ENCODE measurements at regions not wholly inside any gene's neighbourhood (a gene's known extent, or its start where the extent isn't known, plus 50 kb on each side); places are given as distances from the start of the nearest gene placed in this dataset.

DNA sequence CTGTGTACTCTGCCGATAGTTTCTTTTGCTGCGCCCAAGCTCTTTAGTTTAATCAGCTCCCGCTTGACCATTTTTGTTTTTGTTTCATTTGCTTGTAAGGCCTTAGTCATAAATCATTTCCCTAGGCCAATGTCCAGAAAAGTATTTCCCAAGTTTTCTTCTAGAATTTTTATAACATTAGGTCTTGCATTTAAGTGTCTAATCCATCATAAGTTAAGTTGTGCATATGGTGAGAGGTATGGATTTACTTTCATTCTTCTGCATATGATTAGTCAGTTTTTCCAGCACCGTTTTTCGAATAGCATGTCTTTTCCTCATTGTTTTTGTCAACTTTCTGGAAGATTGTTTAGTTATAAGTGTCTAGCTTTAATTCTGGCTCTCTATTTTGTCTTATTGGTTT, 484.8 kb upstream of the CNTNAP5 start:
- TF ChIP-seq TAF1 (IDR thresholded peaks at IDR 0.05; ENCODE audit: borderline replicate concordance, low read depth, low read length) (no peak), EP300 (IDR thresholded peaks at IDR 0.05; ENCODE audit: borderline replicate concordance in 1 of 2, low read depth in 1 of 2, low read length in 1 of 2) (no peak), RCOR1 (IDR thresholded peaks at IDR 0.05; ENCODE audit: low read length) (no peak), MXI1 (IDR thresholded peaks at IDR 0.05; ENCODE audit: low read depth, low read length) (no peak), TEAD4 (IDR thresholded peaks at IDR 0.05; ENCODE audit: borderline replicate concordance, insufficient read depth) (no peak), POLR2AphosphoS5 (IDR thresholded peaks at IDR 0.05; ENCODE audit: low read depth, low read length) (no peak), FOXJ3 (CRISPR knock-in tag; IDR thresholded peaks at IDR 0.05) (no peak), JUND (IDR thresholded peaks at IDR 0.05) (no peak), FOXM1 (IDR thresholded peaks at IDR 0.05; ENCODE audit: low read depth) (no peak), SIN3A (IDR thresholded peaks at IDR 0.05; ENCODE audit: borderline replicate concordance, low read depth, low read length) (no peak)
- TF ChIP-seq, protein P1, sequence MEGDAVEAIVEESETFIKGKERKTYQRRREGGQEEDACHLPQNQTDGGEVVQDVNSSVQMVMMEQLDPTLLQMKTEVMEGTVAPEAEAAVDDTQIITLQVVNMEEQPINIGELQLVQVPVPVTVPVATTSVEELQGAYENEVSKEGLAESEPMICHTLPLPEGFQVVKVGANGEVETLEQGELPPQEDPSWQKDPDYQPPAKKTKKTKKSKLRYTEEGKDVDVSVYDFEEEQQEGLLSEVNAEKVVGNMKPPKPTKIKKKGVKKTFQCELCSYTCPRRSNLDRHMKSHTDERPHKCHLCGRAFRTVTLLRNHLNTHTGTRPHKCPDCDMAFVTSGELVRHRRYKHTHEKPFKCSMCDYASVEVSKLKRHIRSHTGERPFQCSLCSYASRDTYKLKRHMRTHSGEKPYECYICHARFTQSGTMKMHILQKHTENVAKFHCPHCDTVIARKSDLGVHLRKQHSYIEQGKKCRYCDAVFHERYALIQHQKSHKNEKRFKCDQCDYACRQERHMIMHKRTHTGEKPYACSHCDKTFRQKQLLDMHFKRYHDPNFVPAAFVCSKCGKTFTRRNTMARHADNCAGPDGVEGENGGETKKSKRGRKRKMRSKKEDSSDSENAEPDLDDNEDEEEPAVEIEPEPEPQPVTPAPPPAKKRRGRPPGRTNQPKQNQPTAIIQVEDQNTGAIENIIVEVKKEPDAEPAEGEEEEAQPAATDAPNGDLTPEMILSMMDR (IDR thresholded peaks at IDR 0.05) = no peak
- TF ChIP-seq, protein P2, sequence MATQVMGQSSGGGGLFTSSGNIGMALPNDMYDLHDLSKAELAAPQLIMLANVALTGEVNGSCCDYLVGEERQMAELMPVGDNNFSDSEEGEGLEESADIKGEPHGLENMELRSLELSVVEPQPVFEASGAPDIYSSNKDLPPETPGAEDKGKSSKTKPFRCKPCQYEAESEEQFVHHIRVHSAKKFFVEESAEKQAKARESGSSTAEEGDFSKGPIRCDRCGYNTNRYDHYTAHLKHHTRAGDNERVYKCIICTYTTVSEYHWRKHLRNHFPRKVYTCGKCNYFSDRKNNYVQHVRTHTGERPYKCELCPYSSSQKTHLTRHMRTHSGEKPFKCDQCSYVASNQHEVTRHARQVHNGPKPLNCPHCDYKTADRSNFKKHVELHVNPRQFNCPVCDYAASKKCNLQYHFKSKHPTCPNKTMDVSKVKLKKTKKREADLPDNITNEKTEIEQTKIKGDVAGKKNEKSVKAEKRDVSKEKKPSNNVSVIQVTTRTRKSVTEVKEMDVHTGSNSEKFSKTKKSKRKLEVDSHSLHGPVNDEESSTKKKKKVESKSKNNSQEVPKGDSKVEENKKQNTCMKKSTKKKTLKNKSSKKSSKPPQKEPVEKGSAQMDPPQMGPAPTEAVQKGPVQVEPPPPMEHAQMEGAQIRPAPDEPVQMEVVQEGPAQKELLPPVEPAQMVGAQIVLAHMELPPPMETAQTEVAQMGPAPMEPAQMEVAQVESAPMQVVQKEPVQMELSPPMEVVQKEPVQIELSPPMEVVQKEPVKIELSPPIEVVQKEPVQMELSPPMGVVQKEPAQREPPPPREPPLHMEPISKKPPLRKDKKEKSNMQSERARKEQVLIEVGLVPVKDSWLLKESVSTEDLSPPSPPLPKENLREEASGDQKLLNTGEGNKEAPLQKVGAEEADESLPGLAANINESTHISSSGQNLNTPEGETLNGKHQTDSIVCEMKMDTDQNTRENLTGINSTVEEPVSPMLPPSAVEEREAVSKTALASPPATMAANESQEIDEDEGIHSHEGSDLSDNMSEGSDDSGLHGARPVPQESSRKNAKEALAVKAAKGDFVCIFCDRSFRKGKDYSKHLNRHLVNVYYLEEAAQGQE (IDR thresholded peaks at IDR 0.05; ENCODE audit: low read depth, low read length) = no peak
- TF ChIP-seq, protein P3, sequence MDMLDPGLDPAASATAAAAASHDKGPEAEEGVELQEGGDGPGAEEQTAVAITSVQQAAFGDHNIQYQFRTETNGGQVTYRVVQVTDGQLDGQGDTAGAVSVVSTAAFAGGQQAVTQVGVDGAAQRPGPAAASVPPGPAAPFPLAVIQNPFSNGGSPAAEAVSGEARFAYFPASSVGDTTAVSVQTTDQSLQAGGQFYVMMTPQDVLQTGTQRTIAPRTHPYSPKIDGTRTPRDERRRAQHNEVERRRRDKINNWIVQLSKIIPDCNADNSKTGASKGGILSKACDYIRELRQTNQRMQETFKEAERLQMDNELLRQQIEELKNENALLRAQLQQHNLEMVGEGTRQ (IDR thresholded peaks at IDR 0.05; ENCODE audit: borderline replicate concordance, low read depth, low read length) = no peak
- TF ChIP-seq, protein P4, sequence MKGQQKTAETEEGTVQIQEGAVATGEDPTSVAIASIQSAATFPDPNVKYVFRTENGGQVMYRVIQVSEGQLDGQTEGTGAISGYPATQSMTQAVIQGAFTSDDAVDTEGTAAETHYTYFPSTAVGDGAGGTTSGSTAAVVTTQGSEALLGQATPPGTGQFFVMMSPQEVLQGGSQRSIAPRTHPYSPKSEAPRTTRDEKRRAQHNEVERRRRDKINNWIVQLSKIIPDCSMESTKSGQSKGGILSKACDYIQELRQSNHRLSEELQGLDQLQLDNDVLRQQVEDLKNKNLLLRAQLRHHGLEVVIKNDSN (IDR thresholded peaks at IDR 0.05; ENCODE audit: borderline replicate concordance, low read depth) = no peak

Measured in SK-N-SH (cell line).